Activated T-helper 2 cell treated with anti-CD3 and anti-CD28 coated beads, Interferon-gamma antibody, Interleukin-2, Interleukin-4, amounts not matched to agents 10 μg/mL and 5 μg/mL and 100 μg/mL, durations not matched to agents 14 hours and 24 hours and 36 hours (primary cell): ENCODE measurements at regions not wholly inside any gene's neighbourhood (a gene's known extent, or its start where the extent isn't known, plus 50 kb on each side); places are given as distances from the start of the nearest gene placed in this dataset.
"Not testable (repeated sequence)": the region's sequence is repeated elsewhere in the genome, so short reads cannot be mapped to it uniquely, and the experiment has no call there.

Source experiments
- DNase-seq: peaks from one replicate; pipeline ENCODE4 v3.0.0; 2021; ENCODE audit warnings: low spot score
- H3K27ac Mint-ChIP-seq: one replicate; pipeline ENCODE4 v1.8.0; 2021; ENCODE audit warnings: mixed read lengths
- H3K27me3 Mint-ChIP-seq: one replicate; pipeline ENCODE4 v1.8.0; 2021; ENCODE audit warnings: low read depth, mixed read lengths
- H3K36me3 Mint-ChIP-seq: one replicate; pipeline ENCODE4 v1.8.0; 2021; ENCODE audit warnings: low read depth, mixed read lengths
- H3K4me1 Mint-ChIP-seq: one replicate; pipeline ENCODE4 v1.8.0; 2021; ENCODE audit warnings: low read depth, mixed read lengths
- H3K4me3 Mint-ChIP-seq: one replicate; pipeline ENCODE4 v1.8.0; 2021; ENCODE audit warnings: low read depth, mild to moderate bottlenecking, moderate library complexity, mixed read lengths
- H3K9me3 Mint-ChIP-seq: one replicate; pipeline ENCODE4 v1.8.0; 2021; ENCODE audit warnings: mixed read lengths
- intact Hi-C: fragments of 100-400 bp; cut with micrococcal nuclease; formaldehyde crosslinking; loops from one replicate; pipeline ENCODE4 v1.15.1; 2023

- H3K27ac Mint-ChIP-seq: no peak overlapping the region
- H3K27me3 Mint-ChIP-seq: peaks cover 3% of the 10 kb centered on the region
- no peaks in the 10 kb centered on the region for H3K9me3 Mint-ChIP-seq
- H3K4me3 Mint-ChIP-seq: no peak overlapping the region
- H3K4me1 Mint-ChIP-seq: no peaks in the 10 kb centered on the region
- intact Hi-C loops: no loop called here
- no peaks in the 10 kb centered on the region for H3K36me3 Mint-ChIP-seq
- DNase-seq: no peak
These were observed 96.4 kb upstream of the ALDH1A1 start for GRCh38 chr9:73049280-73049679.

- DNase-seq: no peak
- intact Hi-C loops: no loop called here
- Mint-ChIP-seq H3K9me3 (no peaks in the 10 kb centered on the region), H3K27me3 (peaks cover 1% of the 10 kb centered on the region), H3K4me3 (no peak overlapping the region), H3K4me1 (no peaks in the 10 kb centered on the region), H3K27ac (no peak overlapping the region), H3K36me3 (no peaks in the 10 kb centered on the region)
These were observed 93.9 kb upstream of the ALDH1A1 start for GRCh38 chr9:73046769-73047168.

- H3K9me3 Mint-ChIP-seq, H3K4me1 Mint-ChIP-seq, H3K27me3 Mint-ChIP-seq: not testable (repeated sequence)
These were observed 91.9 kb upstream of the ALDH1A1 start for GRCh38 chr9:73044776-73045175.

GRCh38 chr9:73042155-73042554 lies 89.3 kb upstream of the ALDH1A1 start:
- intact Hi-C loops: no loop called here
- Mint-ChIP-seq H3K27ac (no peak overlapping the region), H3K27me3 (peaks cover 4% of the 10 kb centered on the region), H3K4me3 (no peak overlapping the region), H3K9me3 (no peaks in the 10 kb centered on the region), H3K4me1 (no peaks in the 10 kb centered on the region), H3K36me3 (no peaks in the 10 kb centered on the region)
- DNase-seq: no peak

More at GRCh38 chr9:73044776-73045175, 91.9 kb upstream of the ALDH1A1 start:
- intact Hi-C loops, DNase-seq, H3K36me3 Mint-ChIP-seq, H3K27ac Mint-ChIP-seq, H3K4me3 Mint-ChIP-seq: not testable (repeated sequence)

GRCh38 chr9:73039271-73040263 lies 86.7 kb upstream of the ALDH1A1 start:
- no peaks in the 10 kb centered on the region for H3K9me3 Mint-ChIP-seq
- no peak overlapping the region for H3K27ac Mint-ChIP-seq
- no peak for DNase-seq
- H3K27me3 Mint-ChIP-seq: peaks cover 8% of the 10 kb centered on the region
- H3K4me3 Mint-ChIP-seq: no peak overlapping the region
- H3K36me3 Mint-ChIP-seq: no peaks in the 10 kb centered on the region
- intact Hi-C loops: no loop called here
- H3K4me1 Mint-ChIP-seq: no peaks in the 10 kb centered on the region

- intact Hi-C loops: no loop called here
- no peaks in the 10 kb centered on the region for H3K36me3 Mint-ChIP-seq
- peaks cover 10% of the 10 kb centered on the region for H3K27me3 Mint-ChIP-seq
- DNase-seq: no peak
- no peak overlapping the region for H3K4me3 Mint-ChIP-seq
- no peaks in the 10 kb centered on the region for H3K9me3 Mint-ChIP-seq
- H3K27ac Mint-ChIP-seq: no peak overlapping the region
- H3K4me1 Mint-ChIP-seq: no peaks in the 10 kb centered on the region
These were observed 85.8 kb upstream of the ALDH1A1 start for GRCh38 chr9:73038613-73039012.

- Mint-ChIP-seq H3K27me3 (peaks cover 10% of the 10 kb centered on the region), H3K9me3 (no peaks in the 10 kb centered on the region), H3K4me3 (no peak overlapping the region), H3K36me3 (no peaks in the 10 kb centered on the region), H3K27ac (no peak overlapping the region), H3K4me1 (no peaks in the 10 kb centered on the region)
- DNase-seq: no peak
- intact Hi-C loops: no loop called here
These were observed 85.2 kb upstream of the ALDH1A1 start for GRCh38 chr9:73038089-73038509.

- no peak for DNase-seq
- intact Hi-C loops: no loop called here
- H3K36me3 Mint-ChIP-seq: no peaks in the 10 kb centered on the region
- no peaks in the 10 kb centered on the region for H3K9me3 Mint-ChIP-seq
- H3K4me1 Mint-ChIP-seq: no peaks in the 10 kb centered on the region
- peaks cover 10% of the 10 kb centered on the region for H3K27me3 Mint-ChIP-seq
- H3K27ac Mint-ChIP-seq: no peak overlapping the region
- H3K4me3 Mint-ChIP-seq: no peak overlapping the region
These were observed 84.8 kb upstream of the ALDH1A1 start for GRCh38 chr9:73037613-73038012.

- no peak for DNase-seq
- H3K9me3 Mint-ChIP-seq: no peaks in the 10 kb centered on the region
- peaks cover 12% of the 10 kb centered on the region for H3K27me3 Mint-ChIP-seq
- H3K4me3 Mint-ChIP-seq: no peak overlapping the region
- no peak overlapping the region for H3K27ac Mint-ChIP-seq
- H3K36me3 Mint-ChIP-seq: no peaks in the 10 kb centered on the region
- no peaks in the 10 kb centered on the region for H3K4me1 Mint-ChIP-seq
- intact Hi-C loops: no loop called here
These were observed 82.1 kb upstream of the ALDH1A1 start for GRCh38 chr9:73034962-73035361.

GRCh38 chr9:73031350-73031749 lies 78.5 kb upstream of the ALDH1A1 start:
- DNase-seq: no peak
- Mint-ChIP-seq H3K36me3 (no peaks in the 10 kb centered on the region), H3K4me1 (no peaks in the 10 kb centered on the region), H3K27me3 (peaks cover 3% of the 10 kb centered on the region), H3K9me3 (no peaks in the 10 kb centered on the region), H3K27ac (no peak overlapping the region), H3K4me3 (no peak overlapping the region)
- intact Hi-C loops: no loop called here

- Mint-ChIP-seq H3K36me3 (no peaks in the 10 kb centered on the region), H3K4me1 (no peaks in the 10 kb centered on the region), H3K27ac (no peak overlapping the region), H3K27me3 (peaks cover 6% of the 10 kb centered on the region), H3K9me3 (no peaks in the 10 kb centered on the region), H3K4me3 (no peak overlapping the region)
- no peak for DNase-seq
- intact Hi-C loops: no loop called here
These were observed 77.6 kb upstream of the ALDH1A1 start for GRCh38 chr9:73030370-73031030.

- no peak for DNase-seq
- Mint-ChIP-seq H3K27me3 (peaks cover 7% of the 10 kb centered on the region), H3K27ac (no peak overlapping the region), H3K4me3 (no peak overlapping the region), H3K36me3 (no peaks in the 10 kb centered on the region), H3K4me1 (no peaks in the 10 kb centered on the region), H3K9me3 (no peaks in the 10 kb centered on the region)
- intact Hi-C loops: no loop called here
These were observed 76.5 kb upstream of the ALDH1A1 start for GRCh38 chr9:73029346-73029745.

- no peak overlapping the region for H3K27ac Mint-ChIP-seq
- DNase-seq: no peak
- H3K4me1 Mint-ChIP-seq: peaks cover 9% of the 10 kb centered on the region
- no peak overlapping the region for H3K4me3 Mint-ChIP-seq
- H3K36me3 Mint-ChIP-seq: no peaks in the 10 kb centered on the region
- peaks cover 9% of the 10 kb centered on the region for H3K27me3 Mint-ChIP-seq
- intact Hi-C loops: no loop called here
- H3K9me3 Mint-ChIP-seq: no peaks in the 10 kb centered on the region
These were observed 73.5 kb upstream of the ALDH1A1 start for GRCh38 chr9:73026375-73026774.
